Nephron progenitor cell (in vitro differentiated cells): ENCODE measurements at regions not wholly inside any gene's neighbourhood (a gene's known extent, or its start where the extent isn't known, plus 50 kb on each side); places are given as distances from the start of the nearest gene placed in this dataset.

Experiments
- DNase-seq: peaks from one replicate; pipeline ENCODE4 v3.0.0; 2021
- H3K27ac Mint-ChIP-seq: 2 replicates; pipeline ENCODE4 v1.8.0; 2021; ENCODE audit warnings: mild to moderate bottlenecking, moderate library complexity, mixed read lengths
- H3K27me3 Mint-ChIP-seq: 2 replicates; pipeline ENCODE4 v1.8.0; 2021; ENCODE audit warnings: mild to moderate bottlenecking, low read depth, mixed read lengths; ENCODE audit not compliant: poor library complexity
- H3K36me3 Mint-ChIP-seq: 2 replicates; pipeline ENCODE4 v1.8.0; 2021; ENCODE audit warnings: low read depth, mixed read lengths
- H3K4me1 Mint-ChIP-seq: 2 replicates; pipeline ENCODE4 v1.8.0; 2021; ENCODE audit warnings: mixed read lengths
- H3K4me3 Mint-ChIP-seq: 2 replicates; pipeline ENCODE4 v1.8.0; 2021; ENCODE audit warnings: mild to moderate bottlenecking, moderate library complexity, mixed read lengths
- H3K9me3 Mint-ChIP-seq: 2 replicates; pipeline ENCODE4 v1.8.0; 2021; ENCODE audit warnings: mild to moderate bottlenecking, moderate library complexity, mixed read lengths
- CTCF ChIP-seq: fragments of 200-600 bp; sonication (generic); IDR thresholded peaks from 2 replicates; pipeline ENCODE4 v1.5.0; 2021; ENCODE audit warnings: antibody characterized with exemption

GRCh38 chr10:28744069-28744768, 66.9 kb downstream of the BAMBI start:
- Mint-ChIP-seq H3K27ac (no peak overlapping the region), H3K4me1 (no peaks in the 10 kb centered on the region), H3K9me3 (peaks cover 41% of the 10 kb centered on the region), H3K4me3 (no peak overlapping the region), H3K27me3 (no peaks in the 10 kb centered on the region), H3K36me3 (peaks cover 5% of the 10 kb centered on the region)
- TF ChIP-seq CTCF: no peak
- DNase-seq: no peak

DNA sequence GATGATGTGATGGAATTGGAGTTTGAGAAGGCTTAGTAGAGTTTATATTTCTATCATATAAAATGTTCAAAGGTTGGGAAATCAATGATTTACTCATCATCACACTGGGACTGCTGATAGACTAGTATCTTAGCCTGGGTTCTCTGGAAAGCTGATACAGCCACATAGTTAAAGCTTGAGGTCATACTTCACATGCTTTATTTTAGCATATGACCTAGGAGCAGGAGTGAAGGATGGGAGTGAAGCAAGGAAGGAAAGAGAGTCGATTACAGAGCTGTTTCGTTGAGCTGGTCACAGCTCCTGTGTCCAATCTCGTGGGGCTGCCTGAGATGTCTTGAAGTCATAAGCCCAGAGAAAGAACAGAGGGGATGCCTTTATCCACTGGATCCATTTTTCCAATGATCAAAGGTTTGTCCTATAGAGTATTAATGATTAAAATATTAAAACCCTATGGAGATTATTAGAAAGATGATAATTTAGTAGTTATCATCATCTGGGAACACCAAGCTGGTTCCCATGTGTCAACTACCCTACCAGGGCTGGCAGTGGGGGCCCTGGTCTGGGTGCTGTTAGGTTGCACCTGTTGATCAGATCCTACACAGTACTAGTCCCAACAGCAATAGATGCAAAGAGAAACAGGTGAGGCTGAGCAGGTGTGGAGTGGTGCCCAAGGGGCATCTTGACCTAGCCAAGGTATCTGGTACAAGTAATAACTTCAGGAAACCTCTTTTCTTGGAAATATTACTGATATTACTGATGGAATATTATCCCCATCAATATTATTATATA, 77.8 kb downstream of the BAMBI start:
- H3K27ac Mint-ChIP-seq: peak overlapping the region; percentile 62
- peaks cover 2% of the 10 kb centered on the region for H3K36me3 Mint-ChIP-seq

GRCh38 chr10:28761084-28761846, 83.9 kb downstream of the BAMBI start:
- Mint-ChIP-seq H3K27me3 (no peaks in the 10 kb centered on the region), H3K4me3 (no peak overlapping the region), H3K9me3 (peaks cover 3% of the 10 kb centered on the region), H3K36me3 (no peaks in the 10 kb centered on the region), H3K27ac (no peak overlapping the region), H3K4me1 (peaks cover 6% of the 10 kb centered on the region)
- no peak for DNase-seq
- TF ChIP-seq CTCF: no peak

More for the DNA sequence above, 77.8 kb downstream of the BAMBI start:
- no peak overlapping the region for H3K4me3 Mint-ChIP-seq
- H3K9me3 Mint-ChIP-seq: peaks cover 20% of the 10 kb centered on the region
- no peak for TF ChIP-seq CTCF
- peaks cover 9% of the 10 kb centered on the region for H3K4me1 Mint-ChIP-seq
- no peak for DNase-seq
- H3K27me3 Mint-ChIP-seq: peaks cover 3% of the 10 kb centered on the region

- Mint-ChIP-seq H3K4me1 (peaks cover 14% of the 10 kb centered on the region), H3K36me3 (no peaks in the 10 kb centered on the region), H3K4me3 (no peak overlapping the region), H3K27me3 (no peaks in the 10 kb centered on the region), H3K27ac (no peak overlapping the region), H3K9me3 (peaks cover 3% of the 10 kb centered on the region)
- no peak for DNase-seq
- TF ChIP-seq CTCF: no peak
Observed at GRCh38 chr10:28763471-28764170, 86.3 kb downstream of the BAMBI start.

DNA sequence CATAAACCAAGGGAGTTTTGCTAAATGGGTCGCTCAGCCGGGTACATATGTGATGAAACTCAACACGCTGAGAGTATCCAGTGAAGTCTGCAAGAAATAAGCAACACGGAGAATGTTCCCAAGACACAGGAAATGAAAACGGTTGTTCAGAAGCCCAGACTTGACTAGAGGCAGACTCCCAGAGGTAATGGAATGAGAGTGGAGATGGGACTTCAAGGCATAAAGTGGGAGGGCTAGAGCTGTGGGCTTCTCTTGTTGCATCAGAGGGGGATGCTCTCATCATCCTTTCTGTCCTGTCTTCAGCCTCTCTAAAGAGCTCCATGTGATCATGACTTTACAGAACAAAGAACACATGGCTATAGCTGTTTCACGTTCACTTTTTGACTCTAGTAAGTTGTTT, 88.3 kb downstream of the BAMBI start:
- no peak overlapping the region for H3K4me3 Mint-ChIP-seq
- peaks cover 6% of the 10 kb centered on the region for H3K9me3 Mint-ChIP-seq
- no peaks in the 10 kb centered on the region for H3K36me3 Mint-ChIP-seq
- no peak overlapping the region for H3K27ac Mint-ChIP-seq
- H3K4me1 Mint-ChIP-seq: peaks cover 22% of the 10 kb centered on the region
- TF ChIP-seq CTCF: no peak
- DNase-seq: no peak
- H3K27me3 Mint-ChIP-seq: no peaks in the 10 kb centered on the region
